H9 (cell line): ENCODE measurements at regions not wholly inside any gene's neighbourhood (a gene's known extent, or its start where the extent isn't known, plus 50 kb on each side); places are given as distances from the start of the nearest gene placed in this dataset.

Experiments used
- DNase-seq: peaks from one replicate; pipeline ENCODE4 v3.0.0-alpha.2; 2017
- H2AFZ ChIP-seq: one replicate; pipeline ENCODE4 v1.6.1; 2013; ENCODE audit warnings: mild to moderate bottlenecking, low read length, control low read depth, moderate library complexity
- H2AK5ac ChIP-seq: 2 replicates; pipeline ENCODE4 v1.6.1; 2013; ENCODE audit warnings: low read length, control low read depth, mixed read lengths; ENCODE audit not compliant: insufficient read length
- H2BK120ac ChIP-seq: one replicate; pipeline ENCODE4 v1.6.1; 2013; ENCODE audit warnings: low read depth, mild to moderate bottlenecking, low read length, control low read depth, inconsistent platforms; ENCODE audit not compliant: poor library complexity, severe bottlenecking
- H2BK12ac ChIP-seq: 2 replicates; pipeline ENCODE4 v1.6.1; 2013; ENCODE audit warnings: low read length, control low read depth, mixed read lengths, low read depth; ENCODE audit not compliant: insufficient read length
- H2BK15ac ChIP-seq: 2 replicates; pipeline ENCODE4 v1.6.1; 2013; ENCODE audit warnings: low read depth, low read length, control low read depth
- H2BK20ac ChIP-seq: one replicate; pipeline ENCODE4 v1.6.1; 2013; ENCODE audit warnings: low read depth, mild to moderate bottlenecking, low read length, control low read depth, inconsistent platforms; ENCODE audit not compliant: poor library complexity, severe bottlenecking
- H2BK5ac ChIP-seq: 2 replicates; pipeline ENCODE4 v1.6.1; 2013; ENCODE audit warnings: low read length, control low read depth, mixed read lengths; ENCODE audit not compliant: insufficient read length
- H3K14ac ChIP-seq: 2 replicates; pipeline ENCODE4 v1.6.1; 2013; ENCODE audit warnings: low read length, control low read depth; ENCODE audit not compliant: insufficient read depth
- H3K18ac ChIP-seq: 2 replicates; pipeline ENCODE4 v1.6.1; 2013; ENCODE audit warnings: low read depth, mild to moderate bottlenecking, mixed read lengths, low read length, control low read depth; ENCODE audit not compliant: insufficient read length
- H3K23ac ChIP-seq: 2 replicates; pipeline ENCODE4 v1.6.1; 2013; ENCODE audit warnings: low read length, control low read depth, mixed read lengths, low read depth; ENCODE audit not compliant: insufficient read length
- H3K23me2 ChIP-seq: 2 replicates; pipeline ENCODE4 v1.6.1; 2013; ENCODE audit warnings: low read depth, mild to moderate bottlenecking, mixed read lengths, low read length, control low read depth; ENCODE audit not compliant: insufficient read length, poor library complexity, severe bottlenecking
- H3K27ac ChIP-seq: 2 replicates; pipeline ENCODE4 v1.5.1; 2013; ENCODE audit warnings: low read length, control low read depth, mixed read lengths, low read depth; ENCODE audit not compliant: insufficient read length
- H3K27me3 ChIP-seq: 2 replicates; pipeline ENCODE4 v1.6.1; 2013; ENCODE audit warnings: low read length, control low read depth, inconsistent platforms; ENCODE audit not compliant: insufficient read depth
- H3K4ac ChIP-seq: 2 replicates; pipeline ENCODE4 v1.6.1; 2013; ENCODE audit warnings: low read depth, mild to moderate bottlenecking, control low read depth, inconsistent platforms, low read length, moderate library complexity
- H3K4me1 ChIP-seq: 2 replicates; pipeline ENCODE4 v1.6.1; 2013; ENCODE audit warnings: low read length, control low read depth, inconsistent platforms; ENCODE audit not compliant: insufficient read depth
- H3K4me2 ChIP-seq: 2 replicates; pipeline ENCODE4 v1.6.1; 2013; ENCODE audit warnings: low read length, control low read depth, mixed read lengths; ENCODE audit not compliant: insufficient read length, insufficient read depth
- H3K56ac ChIP-seq: 2 replicates; pipeline ENCODE4 v1.6.1; 2013; ENCODE audit warnings: low read depth, mild to moderate bottlenecking, mixed read lengths, low read length, control low read depth; ENCODE audit not compliant: insufficient read length
- H3K79me1 ChIP-seq: 2 replicates; pipeline ENCODE4 v1.6.1; 2013; ENCODE audit warnings: low read depth, mild to moderate bottlenecking, moderate library complexity, low read length, control low read depth, inconsistent platforms; ENCODE audit not compliant: insufficient read depth, poor library complexity, severe bottlenecking
- H3K79me2 ChIP-seq: 2 replicates; pipeline ENCODE4 v1.6.1; 2013; ENCODE audit warnings: low read length, control low read depth, inconsistent platforms; ENCODE audit not compliant: insufficient read depth
- H3K9ac ChIP-seq: 2 replicates; pipeline ENCODE4 v1.6.1; 2013; ENCODE audit warnings: low read length, control low read depth, mixed read lengths; ENCODE audit not compliant: insufficient read length; ENCODE audit errors: extremely low read depth
- H3K9me3 ChIP-seq: one replicate; pipeline ENCODE4 v1.6.1; 2013; ENCODE audit warnings: low read depth, low read length, inconsistent platforms; ENCODE audit not compliant: control insufficient read depth
- H3T11ph ChIP-seq: one replicate; pipeline ENCODE4 v1.6.1; 2013; ENCODE audit warnings: mild to moderate bottlenecking, low read length, control low read depth, inconsistent platforms
- H4K20me1 ChIP-seq: one replicate; pipeline ENCODE4 v1.6.1; 2013; ENCODE audit not compliant: control insufficient read depth, insufficient read length, insufficient read depth
- H4K5ac ChIP-seq: 2 replicates; pipeline ENCODE4 v1.6.1; 2013; ENCODE audit warnings: low read depth, mild to moderate bottlenecking, mixed read lengths, low read length, control low read depth; ENCODE audit not compliant: insufficient read length
- H4K8ac ChIP-seq: replicated peaks from 2 replicates; pipeline ENCODE4 v1.6.1; 2013; ENCODE audit warnings: low read length, control low read depth, mixed read lengths, low read depth; ENCODE audit not compliant: insufficient read length
- H4K91ac ChIP-seq: 2 replicates; pipeline ENCODE4 v1.6.1; 2013; ENCODE audit warnings: low read depth, mild to moderate bottlenecking, moderate library complexity, mixed read lengths, low read length, control low read depth; ENCODE audit not compliant: insufficient read length
- H3K27ac Mint-ChIP-seq, 3 experiments: 2 replicates in 2 of 3; 3 replicates in 1 of 3; pipeline ENCODE4 v1.8.0; 2020 to 2021; ENCODE audit warnings: mixed read lengths in 3 of 3, mild to moderate bottlenecking in 1 of 3, moderate library complexity in 1 of 3
- H3K27me3 Mint-ChIP-seq: 2 replicates; pipeline ENCODE4 v1.8.0; 2021; ENCODE audit warnings: low read depth, mild to moderate bottlenecking, moderate library complexity, mixed read lengths
- H3K36me3 Mint-ChIP-seq, 3 experiments: 2 replicates in 2 of 3; 3 replicates in 1 of 3; pipeline ENCODE4 v1.8.0; 2020 to 2021; ENCODE audit warnings: low read depth in 3 of 3, mixed read lengths in 3 of 3; ENCODE audit not compliant: insufficient read depth in 1 of 3
- H3K4me1 Mint-ChIP-seq, 2 experiments: 2 replicates each; pipeline ENCODE4 v1.8.0; 2020; ENCODE audit warnings: mixed read lengths in 2 of 2
- H3K4me3 Mint-ChIP-seq, 2 experiments: 2 replicates in 1 of 2; 3 replicates in 1 of 2; pipeline ENCODE4 v1.8.0; 2020 to 2021; ENCODE audit warnings: mild to moderate bottlenecking in 2 of 2, mixed read lengths in 2 of 2, moderate library complexity in 1 of 2
- H3K9me3 Mint-ChIP-seq, 2 experiments: 2 replicates in 1 of 2; 3 replicates in 1 of 2; pipeline ENCODE4 v1.8.0; 2020; ENCODE audit warnings: mild to moderate bottlenecking in 2 of 2, mixed read lengths in 2 of 2, moderate library complexity in 1 of 2
- WGBS: extraction: QIAGEN DNeasy Blood & Tissue Kit; methylation state at CpG from one replicate; pipeline ENCODE4 v1.1.7; 2013; ENCODE audit warnings: missing lambda C conversion rate, low lambda C conversion rate, mixed read lengths; ENCODE audit not compliant: insufficient read length; ENCODE audit errors: extremely low coverage; 5-methylcytosine and 5-hydroxymethylcytosine counted together
- TF ChIP-seq, protein P1 (sequence below): fragments of 200-600 bp; sonication (generic); conservative IDR thresholded peaks from 3 replicates; pipeline ENCODE4 v1.8.0; 2021; ENCODE audit warnings: antibody characterized with exemption, mild to moderate bottlenecking

DNA sequence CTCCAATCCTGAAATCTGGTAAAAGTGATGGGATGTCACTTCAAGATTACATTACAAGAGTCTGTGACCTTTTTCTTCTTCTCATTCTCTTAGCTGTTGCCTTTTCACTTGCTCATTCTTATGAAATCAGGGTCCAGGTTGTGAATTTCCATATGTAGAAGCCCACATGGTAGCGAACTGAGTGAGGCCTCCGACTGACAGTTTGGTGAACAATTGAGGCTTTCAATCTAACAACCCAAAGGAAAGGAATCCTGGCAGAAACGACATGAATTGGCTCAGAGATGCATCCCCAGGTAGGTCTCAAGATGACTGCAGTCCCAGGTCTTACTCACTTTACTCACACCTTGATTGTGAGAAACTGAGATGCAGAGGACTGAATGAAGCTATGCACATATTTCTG lies 203.4 kb upstream of the FAT4 start:
- H3K27me3 ChIP-seq: no peaks in the 10 kb centered on the region
- no peak overlapping the region for H2AK5ac ChIP-seq
- no peaks in the 10 kb centered on the region for H3K23me2 ChIP-seq
- no peak overlapping the region for H4K8ac ChIP-seq
- no peak overlapping the region for H3K4me2 ChIP-seq
- no peaks in the 10 kb centered on the region; a peak in 1 of 7 replicates for H3K36me3 Mint-ChIP-seq
- H2AFZ ChIP-seq: no peak overlapping the region
- no peaks in the 10 kb centered on the region for H4K20me1 ChIP-seq
- H3K4me1 ChIP-seq: no peaks in the 10 kb centered on the region; the same call in 1 of the 2 replicates
- H4K5ac ChIP-seq: no peak overlapping the region
- peak overlapping the region in 1 of 3 experiments; percentile 82; a peak in 3 of 7 replicates for H3K27ac Mint-ChIP-seq
- no peak overlapping the region for H2BK12ac ChIP-seq
- TF ChIP-seq, protein P1, sequence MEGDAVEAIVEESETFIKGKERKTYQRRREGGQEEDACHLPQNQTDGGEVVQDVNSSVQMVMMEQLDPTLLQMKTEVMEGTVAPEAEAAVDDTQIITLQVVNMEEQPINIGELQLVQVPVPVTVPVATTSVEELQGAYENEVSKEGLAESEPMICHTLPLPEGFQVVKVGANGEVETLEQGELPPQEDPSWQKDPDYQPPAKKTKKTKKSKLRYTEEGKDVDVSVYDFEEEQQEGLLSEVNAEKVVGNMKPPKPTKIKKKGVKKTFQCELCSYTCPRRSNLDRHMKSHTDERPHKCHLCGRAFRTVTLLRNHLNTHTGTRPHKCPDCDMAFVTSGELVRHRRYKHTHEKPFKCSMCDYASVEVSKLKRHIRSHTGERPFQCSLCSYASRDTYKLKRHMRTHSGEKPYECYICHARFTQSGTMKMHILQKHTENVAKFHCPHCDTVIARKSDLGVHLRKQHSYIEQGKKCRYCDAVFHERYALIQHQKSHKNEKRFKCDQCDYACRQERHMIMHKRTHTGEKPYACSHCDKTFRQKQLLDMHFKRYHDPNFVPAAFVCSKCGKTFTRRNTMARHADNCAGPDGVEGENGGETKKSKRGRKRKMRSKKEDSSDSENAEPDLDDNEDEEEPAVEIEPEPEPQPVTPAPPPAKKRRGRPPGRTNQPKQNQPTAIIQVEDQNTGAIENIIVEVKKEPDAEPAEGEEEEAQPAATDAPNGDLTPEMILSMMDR: no peak
- peaks cover 15 to 18% of the 10 kb centered on the region in 2 experiments for H3K4me1 Mint-ChIP-seq
- H3K27me3 Mint-ChIP-seq: no peaks in the 10 kb centered on the region
- H2BK120ac ChIP-seq: no peak overlapping the region
- no peak overlapping the region for H3K14ac ChIP-seq
- H3K23ac ChIP-seq: no peak overlapping the region
- no peak overlapping the region for H3K9ac ChIP-seq
- no peak for DNase-seq
- H2BK5ac ChIP-seq: no peak overlapping the region
- no peak overlapping the region for H4K91ac ChIP-seq
- H3T11ph ChIP-seq: no peak overlapping the region
- H2BK20ac ChIP-seq: no peak overlapping the region
- no peak overlapping the region for H3K4ac ChIP-seq
- H3K4me3 Mint-ChIP-seq: no peak overlapping the region
- H2BK15ac ChIP-seq: no peak overlapping the region
- H3K79me1 ChIP-seq: no peaks in the 10 kb centered on the region
- no peaks in the 10 kb centered on the region for H3K9me3 ChIP-seq
- no peak overlapping the region for H3K18ac ChIP-seq
- WGBS: no CpG with 5 or more reads among the region's 3 CpGs
- no peak overlapping the region for H3K56ac ChIP-seq
- H3K27ac ChIP-seq: no peak overlapping the region
- H3K79me2 ChIP-seq: no peaks in the 10 kb centered on the region
- H3K9me3 Mint-ChIP-seq: no peaks in the 10 kb centered on the region
